Duodenal mucosa (tissue), 2 donors: ENCODE measurements at regions not wholly inside any gene's neighbourhood (a gene's known extent, or its start where the extent isn't known, plus 50 kb on each side); places are given as distances from the start of the nearest gene placed in this dataset.
A peak's percentile ranks its signal among the peaks of the same experiment; 100 is the strongest.

Experiments
- H3K27ac ChIP-seq: one replicate; pipeline ENCODE4 v1.7.0; 2013; ENCODE audit warnings: low read depth, low read length
- H3K27me3 ChIP-seq, 2 donors: one replicate each; pipeline ENCODE4 v1.7.0; 2013; ENCODE audit warnings: low read length in 2 of 2, control low read depth in 1 of 2; ENCODE audit not compliant: insufficient read depth in 2 of 2, control insufficient read depth in 1 of 2
- H3K36me3 ChIP-seq, 2 donors: one replicate each; pipeline ENCODE4 v1.7.0; 2013; ENCODE audit warnings: low read length in 2 of 2, control low read depth in 1 of 2; ENCODE audit not compliant: insufficient read depth in 2 of 2, control insufficient read depth in 1 of 2
- H3K4me1 ChIP-seq, 2 donors: one replicate each; pipeline ENCODE4 v1.7.0; 2013; ENCODE audit warnings: low read length in 2 of 2, control low read depth in 1 of 2; ENCODE audit not compliant: insufficient read depth in 2 of 2, control insufficient read depth in 1 of 2
- H3K4me3 ChIP-seq, 2 donors: one replicate each; pipeline ENCODE4 v1.7.0; 2013; ENCODE audit warnings: low read length in 2 of 2, low read depth in 1 of 2
- H3K9ac ChIP-seq, 2 donors: one replicate each; pipeline ENCODE4 v1.7.0; 2013; ENCODE audit warnings: low read length in 2 of 2, low read depth in 1 of 2
- H3K9me3 ChIP-seq, 2 donors: one replicate each; pipeline ENCODE4 v1.7.0; 2013; ENCODE audit warnings: low read length in 2 of 2, control low read depth in 1 of 2; ENCODE audit not compliant: control insufficient read depth in 1 of 2

DNA sequence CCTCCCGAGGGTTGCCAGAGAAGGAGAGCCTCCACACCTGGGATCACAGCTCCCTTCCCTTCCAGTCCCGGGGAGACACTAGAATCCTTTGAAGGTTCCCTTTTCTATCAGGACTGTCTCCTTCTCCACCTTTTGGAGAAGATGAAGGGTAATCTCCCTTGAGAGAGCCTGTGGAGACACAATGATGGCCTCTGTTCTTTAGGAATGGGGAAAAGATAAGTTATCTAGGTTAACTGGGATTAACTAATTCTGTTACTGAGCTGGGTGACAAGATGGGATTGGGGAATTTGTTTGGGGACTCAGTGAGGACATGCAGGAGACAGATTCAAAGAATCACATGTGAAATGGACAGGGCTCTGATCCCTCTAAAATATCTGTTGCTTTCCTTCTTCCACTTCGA, 181.1 kb upstream of the BMPER start:
- Histone ChIP-seq H3K9ac (no peak overlapping the region), H3K27me3 (no peaks in the 10 kb centered on the region), H3K4me3 (no peak overlapping the region), H3K27ac (no peak overlapping the region), H3K36me3 (no peaks in the 10 kb centered on the region), H3K9me3 (no peaks in the 10 kb centered on the region), H3K4me1 (no peaks in the 10 kb centered on the region)

DNA sequence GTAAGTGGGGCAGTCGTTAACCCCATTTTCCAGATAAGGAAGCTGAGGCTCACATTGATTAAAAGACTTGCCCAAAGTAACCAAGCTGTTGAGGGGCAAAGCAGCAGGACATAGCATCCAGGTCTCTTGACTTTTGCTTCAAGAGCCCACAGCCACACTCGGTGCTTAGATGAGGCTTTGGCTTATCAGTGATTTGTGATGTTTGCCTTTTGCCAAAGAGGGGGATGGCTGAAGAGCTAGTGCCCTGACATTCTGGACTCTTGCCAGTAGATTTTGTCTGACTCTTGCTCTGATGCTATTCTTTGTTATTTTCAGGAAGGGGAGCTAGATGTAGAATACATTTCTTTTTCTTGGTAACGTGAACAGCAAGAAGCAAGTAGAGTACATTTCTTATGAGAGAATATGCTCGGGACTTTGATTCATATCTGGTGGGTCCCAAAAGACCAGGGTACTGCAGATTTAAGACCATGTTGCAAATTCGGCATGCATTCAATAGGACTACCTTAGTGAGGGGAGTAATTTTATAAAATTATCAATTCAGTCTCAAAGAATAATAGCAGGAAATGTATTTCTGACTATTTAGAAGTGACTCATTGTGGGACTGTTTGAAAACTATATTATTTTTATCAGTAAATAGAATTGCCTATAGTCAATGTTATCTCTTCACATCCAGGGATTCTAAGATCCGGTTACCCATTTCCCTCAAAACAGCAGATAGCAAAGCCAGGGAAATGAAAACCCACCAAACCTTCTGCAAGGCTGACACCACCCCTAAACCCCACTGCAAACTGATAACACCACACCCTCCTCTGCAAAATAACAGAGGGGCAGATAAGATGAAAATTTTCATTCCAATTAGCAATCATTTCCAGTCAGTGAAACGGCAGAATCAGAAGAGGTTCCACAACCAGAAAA, 180.0 kb upstream of the BMPER start:
- Histone ChIP-seq H3K9ac (no peak overlapping the region), H3K4me1 (no peaks in the 10 kb centered on the region), H3K4me3 (no peak overlapping the region), H3K9me3 (no peaks in the 10 kb centered on the region), H3K36me3 (no peaks in the 10 kb centered on the region), H3K27ac (no peak overlapping the region), H3K27me3 (no peaks in the 10 kb centered on the region)

DNA sequence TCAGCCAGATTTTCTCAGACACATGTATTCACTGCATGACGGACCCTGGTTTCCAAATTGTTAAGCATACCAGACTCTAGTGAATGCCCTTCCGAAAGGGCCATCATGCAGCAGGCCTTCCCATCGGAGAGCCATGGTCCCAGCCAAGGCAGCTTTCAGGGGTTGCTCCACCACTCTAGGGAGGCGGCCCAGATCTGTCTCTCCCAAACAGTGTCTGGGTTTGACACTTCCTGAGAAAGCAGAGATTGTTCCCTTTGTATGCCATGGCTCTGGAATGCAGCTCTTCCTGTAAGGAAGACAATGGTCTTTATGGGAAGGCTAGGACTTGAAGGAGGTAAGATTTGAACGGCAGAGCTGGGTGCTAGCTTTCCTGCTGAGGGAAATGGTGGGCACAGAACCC, 178.8 kb upstream of the BMPER start:
- H3K9ac ChIP-seq, result no peak overlapping the region
- H3K27ac ChIP-seq, result no peak overlapping the region
- no peak overlapping the region for H3K4me3 ChIP-seq
- no peaks in the 10 kb centered on the region for H3K36me3 ChIP-seq
- H3K4me1 ChIP-seq, result peaks cover 0 to 3% of the 10 kb centered on the region in 2 donors
- no peaks in the 10 kb centered on the region for H3K27me3 ChIP-seq
- H3K9me3 ChIP-seq, result no peaks in the 10 kb centered on the region

DNA sequence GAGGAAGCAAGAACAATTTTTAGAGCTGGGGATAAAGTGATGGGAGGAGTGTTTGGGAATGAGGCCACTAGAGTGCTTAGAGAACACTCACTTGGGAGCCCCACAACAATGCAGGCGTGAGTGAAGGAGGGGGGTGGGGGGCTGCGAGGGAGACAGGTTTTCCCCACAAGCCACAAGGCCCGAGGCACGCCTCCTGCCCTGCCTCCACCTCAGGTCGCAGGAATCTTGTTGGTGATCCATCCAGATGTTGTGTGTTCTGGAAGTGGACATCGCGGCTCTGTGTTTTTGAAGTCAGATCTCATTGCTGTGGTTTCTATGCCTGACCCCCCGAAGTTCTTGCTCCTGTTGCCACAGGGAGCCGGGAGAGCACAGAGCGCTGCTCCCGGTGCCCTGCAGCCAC, 178.0 kb upstream of the BMPER start:
- H3K36me3 ChIP-seq, result no peaks in the 10 kb centered on the region
- no peak overlapping the region for H3K9ac ChIP-seq
- H3K27ac ChIP-seq, result no peak overlapping the region
- no peaks in the 10 kb centered on the region for H3K27me3 ChIP-seq
- H3K4me1 ChIP-seq, result peaks cover 0 to 3% of the 10 kb centered on the region in 2 donors
- H3K9me3 ChIP-seq, result no peaks in the 10 kb centered on the region
- no peak overlapping the region for H3K4me3 ChIP-seq

DNA sequence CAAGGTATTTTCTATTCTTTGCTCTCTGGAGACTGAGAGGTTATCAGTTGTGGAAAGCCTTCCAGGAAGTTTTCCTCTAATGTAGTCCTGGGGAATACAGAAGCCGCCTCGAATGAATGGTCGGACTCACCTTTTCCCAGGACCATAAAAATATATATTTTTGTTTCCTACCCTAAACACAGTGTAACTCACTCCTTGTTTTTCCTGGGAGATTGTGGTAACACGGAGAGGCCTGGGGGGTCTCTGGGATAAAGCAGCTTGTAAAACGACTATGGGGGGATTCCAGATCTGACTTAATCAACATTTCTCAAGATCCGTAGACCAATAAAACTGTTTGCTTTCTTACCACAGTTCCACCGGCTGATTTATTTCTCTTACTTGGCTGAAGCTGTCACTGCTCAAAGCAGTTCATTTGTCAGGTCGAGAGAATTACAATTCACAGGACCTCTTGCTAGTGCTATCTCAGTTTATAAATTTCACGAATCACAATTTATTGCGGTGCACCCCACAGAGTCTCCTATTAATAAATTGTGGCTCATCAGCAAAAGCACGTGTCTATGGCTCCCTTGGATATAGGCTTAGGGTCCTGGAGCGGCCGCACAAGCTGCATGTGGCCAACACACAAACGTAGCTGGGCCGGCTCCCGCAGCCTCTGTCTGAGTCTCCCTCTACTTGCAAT, 176.3 kb upstream of the BMPER start:
- H3K9ac ChIP-seq, result no peak overlapping the region
- peaks cover 7 to 11% of the 10 kb centered on the region in 2 donors for H3K4me1 ChIP-seq
- no peaks in the 10 kb centered on the region for H3K36me3 ChIP-seq
- no peak overlapping the region for H3K4me3 ChIP-seq
- no peaks in the 10 kb centered on the region for H3K27me3 ChIP-seq
- no peaks in the 10 kb centered on the region for H3K9me3 ChIP-seq
- no peak overlapping the region for H3K27ac ChIP-seq

DNA sequence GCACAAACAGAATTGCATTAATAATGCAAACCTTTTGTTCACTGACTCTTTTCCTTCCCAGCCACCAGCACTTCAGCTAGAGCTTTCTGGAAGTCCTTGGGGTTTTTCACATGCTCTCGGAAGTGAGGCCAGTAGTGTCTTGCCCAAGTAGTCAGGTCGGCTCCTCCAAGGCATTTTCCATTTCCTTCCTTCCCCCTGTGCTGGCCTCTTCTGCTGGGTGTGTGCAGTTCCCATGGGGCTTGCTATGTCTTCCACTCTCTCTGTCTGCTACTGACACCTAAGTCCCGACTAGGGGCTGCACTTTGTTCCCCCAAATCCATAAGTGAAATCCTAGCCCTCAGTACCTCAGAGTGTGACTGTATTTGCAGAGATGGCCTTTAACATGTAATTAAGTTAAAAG, 175.6 kb upstream of the BMPER start:
- H3K36me3 ChIP-seq, result no peaks in the 10 kb centered on the region
- no peak overlapping the region for H3K27ac ChIP-seq
- H3K27me3 ChIP-seq, result no peaks in the 10 kb centered on the region

DNA sequence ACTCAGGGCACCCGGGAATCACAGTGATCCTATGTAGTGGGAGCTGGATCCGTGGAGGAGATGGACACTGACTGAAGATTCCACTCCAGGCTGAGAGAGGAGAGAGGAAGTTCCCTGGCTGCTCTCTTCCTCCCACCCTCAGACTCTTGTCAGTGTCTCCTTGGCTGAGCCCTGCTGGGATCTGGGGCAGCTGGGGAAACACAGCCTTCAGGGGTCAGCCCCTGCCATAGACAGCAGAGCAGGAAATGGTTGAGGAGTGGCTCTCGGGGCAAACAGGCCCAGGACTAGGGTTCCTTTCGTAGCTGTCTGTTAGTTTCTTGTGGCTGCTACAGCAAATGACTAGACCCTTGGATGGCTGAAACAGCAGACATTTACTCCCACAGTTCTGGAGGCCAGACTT, 174.4 kb upstream of the BMPER start:
- Histone ChIP-seq H3K9me3 (no peaks in the 10 kb centered on the region), H3K36me3 (no peaks in the 10 kb centered on the region), H3K4me3 (no peak overlapping the region), H3K27ac (no peak overlapping the region), H3K4me1 (peaks cover 14 to 20% of the 10 kb centered on the region in 2 donors), H3K9ac (no peak overlapping the region), H3K27me3 (no peaks in the 10 kb centered on the region)

More for the DNA sequence above, 175.6 kb upstream of the BMPER start:
- H3K9me3 ChIP-seq, result no peaks in the 10 kb centered on the region
- H3K4me3 ChIP-seq, result no peak overlapping the region
- no peak overlapping the region for H3K9ac ChIP-seq
- H3K4me1 ChIP-seq, result peaks cover 13 to 17% of the 10 kb centered on the region in 2 donors

DNA sequence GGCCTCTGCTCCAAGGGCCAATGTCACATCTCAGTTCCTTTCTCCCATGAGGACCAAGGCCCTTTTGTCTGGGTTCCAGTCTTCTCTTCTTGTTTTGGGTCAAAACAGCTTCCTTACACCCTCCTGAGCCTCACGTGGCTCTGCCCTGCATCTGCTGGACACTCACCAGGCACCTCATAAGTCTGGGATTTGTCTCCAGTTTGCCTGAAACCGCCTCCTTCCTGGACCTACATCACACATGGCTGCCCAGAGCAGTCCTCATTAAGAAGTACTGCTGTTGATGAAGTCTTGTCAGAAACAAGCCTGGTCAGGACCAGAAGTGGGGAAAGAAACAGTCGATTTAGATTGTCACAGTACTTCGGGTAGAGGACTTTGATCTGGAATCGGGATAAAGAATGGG, 173.4 kb upstream of the BMPER start:
- Histone ChIP-seq H3K4me3 (no peak overlapping the region), H3K36me3 (no peaks in the 10 kb centered on the region), H3K27ac (no peak overlapping the region), H3K9me3 (no peaks in the 10 kb centered on the region), H3K27me3 (no peaks in the 10 kb centered on the region), H3K4me1 (peaks cover 14 to 20% of the 10 kb centered on the region in 2 donors), H3K9ac (no peak overlapping the region)

DNA sequence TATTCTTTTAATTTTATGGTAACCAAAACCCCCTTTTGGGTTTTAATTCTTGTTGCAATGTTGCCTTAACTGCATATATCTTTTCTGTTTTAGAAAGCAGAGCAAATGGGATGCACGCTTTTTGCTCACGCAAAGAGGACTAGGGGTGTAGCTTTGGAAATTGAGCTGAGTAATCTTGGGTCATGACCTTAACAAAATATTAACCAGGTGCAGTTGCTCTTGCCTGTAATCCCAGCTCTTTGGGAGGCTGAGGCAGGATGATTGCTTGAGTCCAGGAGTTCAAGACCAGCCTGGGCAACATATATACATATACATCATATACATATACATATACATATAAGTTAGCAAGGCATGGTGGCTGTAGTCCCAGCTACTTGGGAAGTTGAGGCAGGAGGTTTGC, 172.9 kb upstream of the BMPER start:
- Histone ChIP-seq H3K36me3 (no peaks in the 10 kb centered on the region), H3K9ac (no peak overlapping the region), H3K4me1 (peaks cover 14 to 20% of the 10 kb centered on the region in 2 donors), H3K27me3 (no peaks in the 10 kb centered on the region), H3K9me3 (no peaks in the 10 kb centered on the region), H3K27ac (no peak overlapping the region), H3K4me3 (no peak overlapping the region)

DNA sequence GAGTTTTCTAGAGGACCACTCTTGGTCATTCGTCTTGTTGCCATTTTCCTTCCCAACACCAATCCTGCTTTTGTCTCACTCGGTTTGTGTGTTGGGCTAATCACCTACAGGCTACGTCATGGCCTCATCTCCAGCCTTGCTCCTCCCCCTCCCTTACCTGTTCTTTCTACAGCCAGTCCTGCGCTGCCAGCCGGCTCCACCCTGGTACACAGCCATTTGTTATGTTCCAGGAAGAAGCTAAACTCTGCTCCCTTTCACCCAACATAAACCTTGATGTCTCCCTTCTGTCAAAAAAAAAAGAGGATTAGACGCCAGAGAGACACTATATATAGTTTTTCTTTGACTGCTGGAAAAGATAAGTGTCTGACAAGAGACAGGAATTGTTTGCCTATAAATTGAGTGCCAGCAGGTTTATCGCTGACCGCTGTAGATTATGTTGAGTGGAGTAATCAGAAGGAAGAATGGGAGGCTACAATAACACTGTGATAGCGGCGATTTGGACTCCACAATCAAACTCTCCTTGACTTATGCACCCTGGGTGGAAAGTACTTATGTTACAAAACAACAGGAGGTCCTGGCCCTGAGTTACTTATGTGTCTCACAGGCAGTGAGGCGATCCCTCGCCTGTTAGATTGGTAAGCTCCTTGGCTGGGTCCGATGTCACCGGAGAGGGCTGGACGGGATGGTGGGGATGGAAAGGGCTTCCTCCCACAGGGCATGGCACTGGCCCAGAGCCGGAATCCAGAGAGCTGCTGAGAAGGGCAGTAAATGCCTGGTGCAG, 171.3 kb upstream of the BMPER start:
- Histone ChIP-seq H3K9me3 (no peaks in the 10 kb centered on the region), H3K27me3 (no peaks in the 10 kb centered on the region), H3K4me3 (peak overlapping the region; percentile 48 to 51), H3K4me1 (peaks cover 14 to 20% of the 10 kb centered on the region in 2 donors), H3K9ac (peak overlapping the region in 1 of 2 donors; percentile 22), H3K36me3 (no peaks in the 10 kb centered on the region), H3K27ac (no peak overlapping the region)
